ENCODE measurements at regions not wholly inside any gene's neighbourhood (a gene's known extent, or its start where the extent isn't known, plus 50 kb on each side); places are given as distances from the start of the nearest gene placed in this dataset.
"Not testable (repeated sequence)": the region's sequence is repeated elsewhere in the genome, so short reads cannot be mapped to it uniquely, and the experiment has no call there.

DNA sequence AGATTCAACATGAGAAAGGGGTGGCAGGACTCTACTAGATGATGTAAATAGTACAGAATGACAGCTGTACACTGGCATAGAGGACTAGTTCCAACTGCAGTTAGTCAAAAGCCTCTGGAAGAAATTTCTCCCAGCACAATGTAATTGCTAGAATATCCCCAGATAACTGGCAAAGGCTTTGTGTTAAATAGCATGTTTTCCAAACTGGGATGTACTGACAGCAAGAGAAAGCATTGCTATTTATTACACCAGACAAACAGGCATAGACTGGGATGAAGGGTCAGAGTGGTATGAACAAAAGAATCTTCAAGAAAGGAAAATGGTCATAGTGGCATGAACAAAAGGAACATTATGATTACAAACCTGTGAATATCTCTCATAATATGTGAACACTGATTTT lies 115.9 kb upstream of the CXADR start:
- no peak for DNase-seq
- H3K27ac ChIP-seq, result no peak overlapping the region
- H3K27me3 ChIP-seq, result no peaks in the 10 kb centered on the region
- no peaks in the 10 kb centered on the region for H3K36me3 ChIP-seq
- ATAC-seq, result no peak
- no peak overlapping the region for H3K4me3 ChIP-seq
- H3K9me3 ChIP-seq, result no peaks in the 10 kb centered on the region
- no peaks in the 10 kb centered on the region for H3K4me1 ChIP-seq
- intact Hi-C loops (cut with DNase I), result loop anchor here in 1 of 10 donors (10.0 kb wide), 1 partner anchor 58 kb away; no protein-coding TSS in a partner anchor
- TF ChIP-seq CTCF (IDR thresholded peaks at IDR 0.05), result no peak

DNA sequence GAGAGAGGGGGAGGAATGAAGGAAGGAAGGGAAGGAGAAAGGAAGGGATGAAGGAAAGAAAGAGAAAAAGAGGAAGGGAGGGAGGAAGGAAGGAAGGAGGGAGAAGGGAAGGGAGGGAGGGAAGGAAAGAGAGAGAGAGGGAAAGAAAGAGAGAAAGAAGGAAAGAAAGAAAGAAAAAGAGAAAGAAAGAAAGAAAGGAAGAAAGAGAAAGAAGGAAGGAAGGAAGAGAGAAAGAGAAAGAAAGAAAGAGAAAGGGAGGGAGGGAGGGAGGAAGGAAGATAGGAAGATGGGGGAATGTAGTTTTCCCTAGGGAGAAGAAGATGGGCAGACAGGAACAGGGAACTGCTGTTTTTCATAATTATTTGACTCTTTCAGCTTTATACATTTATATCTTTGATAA lies 115.1 kb upstream of the CXADR start:
- H3K36me3 ChIP-seq, result no peaks in the 10 kb centered on the region
- DNase-seq, result no peak
- no peak for TF ChIP-seq CTCF (IDR thresholded peaks at IDR 0.05)
- intact Hi-C loops (cut with DNase I), result loop anchor here in 1 of 10 donors (10.0 kb wide), 1 partner anchor 57 kb away; no protein-coding TSS in a partner anchor
- H3K27me3 ChIP-seq, result no peaks in the 10 kb centered on the region
- no peak for ATAC-seq
- H3K4me1 ChIP-seq, result peaks cover 0 to 2% (median 0%) of the 10 kb centered on the region in 9 donors
- no peaks in the 10 kb centered on the region for H3K9me3 ChIP-seq
- H3K4me3 ChIP-seq, result no peak overlapping the region
- H3K27ac ChIP-seq, result no peak overlapping the region

DNA sequence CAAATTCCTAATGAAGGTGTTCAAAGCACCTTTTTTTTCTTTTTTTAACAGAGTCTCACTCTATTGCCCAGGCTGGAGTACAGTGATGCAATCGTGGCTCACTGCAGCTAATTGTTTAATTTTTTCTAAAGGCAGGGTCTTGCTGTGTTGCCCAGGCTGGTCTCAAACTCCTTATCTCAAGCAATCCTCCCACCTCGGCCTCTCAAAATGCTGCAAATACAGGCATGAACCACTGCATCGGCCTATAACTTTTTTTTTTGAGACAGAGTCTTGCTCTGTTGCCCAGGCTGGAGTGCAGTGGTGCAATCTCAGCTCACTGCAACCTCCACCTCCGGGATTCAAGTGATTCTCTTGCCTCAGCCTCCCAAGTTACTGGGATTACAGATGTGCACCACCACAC lies 113.9 kb upstream of the CXADR start:
- not testable (repeated sequence) for H3K9me3 ChIP-seq, DNase-seq, H3K4me3 ChIP-seq, H3K4me1 ChIP-seq, ATAC-seq, H3K27me3 ChIP-seq, H3K36me3 ChIP-seq, H3K27ac ChIP-seq
- intact Hi-C loops (cut with DNase I), result loop anchor here in 1 of 10 donors (10.0 kb wide), 1 partner anchor 56 kb away; no protein-coding TSS in a partner anchor
- WGBS, 2 donors, result 83 to 88% methylated on average over 4 of the region's 4 CpGs

DNA sequence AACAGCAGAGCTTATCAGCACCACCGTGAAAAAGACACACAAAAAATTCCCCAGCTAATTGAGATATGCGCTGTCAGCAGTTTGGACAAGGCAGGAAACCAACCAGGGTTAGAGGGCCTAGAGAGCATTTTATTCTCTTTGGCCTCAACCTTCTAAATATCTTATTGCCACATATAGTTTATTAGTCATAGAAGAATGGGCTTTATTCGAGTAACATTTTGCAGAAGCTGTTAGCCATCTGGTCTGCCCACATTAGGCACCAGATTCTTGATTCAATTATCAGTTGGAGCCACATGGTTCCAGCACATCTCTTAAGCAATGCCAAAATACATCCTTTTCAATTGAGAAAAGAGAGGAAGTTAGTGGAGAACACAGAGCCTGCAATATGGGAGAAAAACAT lies 109.9 kb upstream of the CXADR start:
- Histone ChIP-seq H3K4me1 (peaks cover 0 to 8% (median 0%) of the 10 kb centered on the region in 9 donors), H3K4me3 (no peak overlapping the region), H3K9me3 (peaks cover 0 to 7% (median 0%) of the 10 kb centered on the region in 11 donors), H3K27me3 (no peaks in the 10 kb centered on the region), H3K27ac (no peak overlapping the region), H3K36me3 (no peaks in the 10 kb centered on the region)
- DNase-seq (no peak), ATAC-seq (peak in 1 of 8 donors; percentile 42)
- TF ChIP-seq CTCF (IDR thresholded peaks at IDR 0.05), result no peak
- 30% methylated on average over 3 of the region's 3 CpGs for WGBS, 2 donors
- intact Hi-C loops (cut with DNase I), result loop anchor here in 2 of 10 donors (5.0 to 10.0 kb wide), 2 partner anchors 172 to 179 kb away; no protein-coding TSS in a partner anchor

GRCh38 chr21:17406202-17406601 lies 106.6 kb upstream of the CXADR start:
- H3K4me3 ChIP-seq, result no peak overlapping the region
- no peak for TF ChIP-seq CTCF (IDR thresholded peaks at IDR 0.05)
- H3K36me3 ChIP-seq, result no peaks in the 10 kb centered on the region
- intact Hi-C loops (cut with DNase I), result loop anchor here in 1 of 10 donors (10.0 kb wide), 1 partner anchor 169 kb away; no protein-coding TSS in a partner anchor
- DNase-seq, result no peak
- H3K4me1 ChIP-seq, result peaks cover 0 to 8% (median 0%) of the 10 kb centered on the region in 9 donors
- no peak for ATAC-seq
- no peak overlapping the region for H3K27ac ChIP-seq
- H3K27me3 ChIP-seq, result no peaks in the 10 kb centered on the region
- H3K9me3 ChIP-seq, result peaks cover 0 to 7% (median 0%) of the 10 kb centered on the region in 11 donors
- 74 to 80% methylated on average over 4 of the region's 4 CpGs for whole genome bisulfite sequencing, 2 donors
